Body of pancreas (tissue), 4 donors: ENCODE measurements at regions not wholly inside any gene's neighbourhood (a gene's known extent, or its start where the extent isn't known, plus 50 kb on each side); places are given as distances from the start of the nearest gene placed in this dataset.

Source experiments
- CTCF ChIP-seq, 7 experiments: fragments of 450-650 bp in 4 of 7; fragments of 200-600 bp in 3 of 7; sonication (generic) in 3 of 7; IDR thresholded peaks; one replicate each; pipeline ENCODE4 v1.5.1; 2016 to 2019; ENCODE audit warnings: antibody characterized with exemption in 7 of 7
- POLR2A ChIP-seq, 3 donors: fragments of 450-650 bp; IDR thresholded peaks; one replicate each; pipeline ENCODE4 v1.6.1; 2016; ENCODE audit warnings: antibody characterized with exemption in 3 of 3, mild to moderate bottlenecking in 2 of 3

- no peak for TF ChIP-seq CTCF (IDR thresholded peaks at IDR 0.05)
- no peak for TF ChIP-seq POLR2A (IDR thresholded peaks at IDR 0.05)
Observed at GRCh38 chr18:37962316-37962966, 396.8 kb upstream of the CELF4 start.
